GM12878 (cell line): ENCODE measurements at regions not wholly inside any gene's neighbourhood (a gene's known extent, or its start where the extent isn't known, plus 50 kb on each side); places are given as distances from the start of the nearest gene placed in this dataset.

Experiments
- CBFB ChIP-seq: IDR thresholded peaks from 2 replicates; pipeline ENCODE4 v1.6.1; 2016; ENCODE audit warnings: antibody characterized with exemption, low read depth
- FOXK2 ChIP-seq: fragments of 450-650 bp; IDR thresholded peaks from 2 replicates; pipeline ENCODE4 v1.6.1; 2017; ENCODE audit warnings: mild to moderate bottlenecking, moderate library complexity
- FOXM1 ChIP-seq: IDR thresholded peaks from 2 replicates; pipeline ENCODE4 v1.6.1; 2012; ENCODE audit warnings: low read depth, mild to moderate bottlenecking, inconsistent platforms, low read length, moderate library complexity
- NBN ChIP-seq: fragments of 450-650 bp; IDR thresholded peaks from 2 replicates; pipeline ENCODE4 v1.6.1; 2016
- ZNF274 ChIP-seq: IDR thresholded peaks from one replicate; pipeline ENCODE4 v1.8.0; 2011; ENCODE audit not compliant: insufficient read length, insufficient read depth
- TF ChIP-seq, protein P1 (sequence below): IDR thresholded peaks from 2 replicates; pipeline ENCODE4 v1.6.1; 2012; ENCODE audit warnings: mild to moderate bottlenecking, low read depth, low read length
- TF ChIP-seq, protein P2 (sequence below): fragments of 450-650 bp; IDR thresholded peaks from 2 replicates; pipeline ENCODE4 v1.6.1; 2017; ENCODE audit warnings: antibody characterized with exemption, mild to moderate bottlenecking, moderate library complexity
- TF ChIP-seq, protein P3 (sequence below), 3 experiments: IDR thresholded peaks in 2 of 3; conservative IDR thresholded peaks in 1 of 3; 2 replicates each; pipeline ENCODE4 v1.5.1; 2011; ENCODE audit warnings: low read depth in 3 of 3, low read length in 3 of 3, mild to moderate bottlenecking in 3 of 3, control low read depth in 2 of 3, moderate library complexity in 2 of 3, inconsistent platforms in 1 of 3, mixed read lengths in 1 of 3; ENCODE audit not compliant: control insufficient read depth in 2 of 3, insufficient read depth in 1 of 3; ENCODE audit errors: extremely low read depth in 1 of 3
- TF ChIP-seq, protein P4 (sequence below): IDR thresholded peaks from 2 replicates; pipeline ENCODE4 v1.6.1; 2011; ENCODE audit warnings: low read depth, mild to moderate bottlenecking, low read length, moderate library complexity, borderline replicate concordance; ENCODE audit errors: extremely low read depth
- TF ChIP-seq, protein P5 (sequence below): fragments of 450-650 bp; IDR thresholded peaks from 2 replicates; pipeline ENCODE4 v1.6.1; 2018; ENCODE audit warnings: mild to moderate bottlenecking, low read depth, moderate library complexity; ENCODE audit not compliant: partially characterized antibody

DNA sequence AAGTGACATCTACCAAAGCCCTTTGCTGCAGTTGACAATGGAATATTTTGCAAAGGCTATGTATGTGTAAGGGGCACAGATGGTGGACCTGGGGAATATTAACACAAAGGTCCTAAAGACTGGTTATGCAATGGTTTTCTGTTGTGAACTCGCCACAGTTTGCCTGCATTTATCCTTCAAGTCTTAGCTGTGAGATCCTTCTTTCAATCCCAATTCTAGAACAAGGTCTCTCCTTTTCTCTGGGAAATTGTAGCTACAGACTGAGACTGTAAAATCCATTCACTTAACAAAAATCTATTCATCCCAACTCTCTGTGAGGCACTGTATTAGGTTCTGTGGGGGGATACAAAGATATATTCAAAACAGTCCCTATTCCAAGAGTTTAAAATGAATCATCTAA lies 250.4 kb downstream of the GPM6A start:
- TF ChIP-seq FOXM1 (no peak), NBN (no peak), CBFB (no peak), ZNF274 (no peak), FOXK2 (no peak)
- TF ChIP-seq, protein P1, sequence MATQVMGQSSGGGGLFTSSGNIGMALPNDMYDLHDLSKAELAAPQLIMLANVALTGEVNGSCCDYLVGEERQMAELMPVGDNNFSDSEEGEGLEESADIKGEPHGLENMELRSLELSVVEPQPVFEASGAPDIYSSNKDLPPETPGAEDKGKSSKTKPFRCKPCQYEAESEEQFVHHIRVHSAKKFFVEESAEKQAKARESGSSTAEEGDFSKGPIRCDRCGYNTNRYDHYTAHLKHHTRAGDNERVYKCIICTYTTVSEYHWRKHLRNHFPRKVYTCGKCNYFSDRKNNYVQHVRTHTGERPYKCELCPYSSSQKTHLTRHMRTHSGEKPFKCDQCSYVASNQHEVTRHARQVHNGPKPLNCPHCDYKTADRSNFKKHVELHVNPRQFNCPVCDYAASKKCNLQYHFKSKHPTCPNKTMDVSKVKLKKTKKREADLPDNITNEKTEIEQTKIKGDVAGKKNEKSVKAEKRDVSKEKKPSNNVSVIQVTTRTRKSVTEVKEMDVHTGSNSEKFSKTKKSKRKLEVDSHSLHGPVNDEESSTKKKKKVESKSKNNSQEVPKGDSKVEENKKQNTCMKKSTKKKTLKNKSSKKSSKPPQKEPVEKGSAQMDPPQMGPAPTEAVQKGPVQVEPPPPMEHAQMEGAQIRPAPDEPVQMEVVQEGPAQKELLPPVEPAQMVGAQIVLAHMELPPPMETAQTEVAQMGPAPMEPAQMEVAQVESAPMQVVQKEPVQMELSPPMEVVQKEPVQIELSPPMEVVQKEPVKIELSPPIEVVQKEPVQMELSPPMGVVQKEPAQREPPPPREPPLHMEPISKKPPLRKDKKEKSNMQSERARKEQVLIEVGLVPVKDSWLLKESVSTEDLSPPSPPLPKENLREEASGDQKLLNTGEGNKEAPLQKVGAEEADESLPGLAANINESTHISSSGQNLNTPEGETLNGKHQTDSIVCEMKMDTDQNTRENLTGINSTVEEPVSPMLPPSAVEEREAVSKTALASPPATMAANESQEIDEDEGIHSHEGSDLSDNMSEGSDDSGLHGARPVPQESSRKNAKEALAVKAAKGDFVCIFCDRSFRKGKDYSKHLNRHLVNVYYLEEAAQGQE = no peak
- TF ChIP-seq, protein P2, sequence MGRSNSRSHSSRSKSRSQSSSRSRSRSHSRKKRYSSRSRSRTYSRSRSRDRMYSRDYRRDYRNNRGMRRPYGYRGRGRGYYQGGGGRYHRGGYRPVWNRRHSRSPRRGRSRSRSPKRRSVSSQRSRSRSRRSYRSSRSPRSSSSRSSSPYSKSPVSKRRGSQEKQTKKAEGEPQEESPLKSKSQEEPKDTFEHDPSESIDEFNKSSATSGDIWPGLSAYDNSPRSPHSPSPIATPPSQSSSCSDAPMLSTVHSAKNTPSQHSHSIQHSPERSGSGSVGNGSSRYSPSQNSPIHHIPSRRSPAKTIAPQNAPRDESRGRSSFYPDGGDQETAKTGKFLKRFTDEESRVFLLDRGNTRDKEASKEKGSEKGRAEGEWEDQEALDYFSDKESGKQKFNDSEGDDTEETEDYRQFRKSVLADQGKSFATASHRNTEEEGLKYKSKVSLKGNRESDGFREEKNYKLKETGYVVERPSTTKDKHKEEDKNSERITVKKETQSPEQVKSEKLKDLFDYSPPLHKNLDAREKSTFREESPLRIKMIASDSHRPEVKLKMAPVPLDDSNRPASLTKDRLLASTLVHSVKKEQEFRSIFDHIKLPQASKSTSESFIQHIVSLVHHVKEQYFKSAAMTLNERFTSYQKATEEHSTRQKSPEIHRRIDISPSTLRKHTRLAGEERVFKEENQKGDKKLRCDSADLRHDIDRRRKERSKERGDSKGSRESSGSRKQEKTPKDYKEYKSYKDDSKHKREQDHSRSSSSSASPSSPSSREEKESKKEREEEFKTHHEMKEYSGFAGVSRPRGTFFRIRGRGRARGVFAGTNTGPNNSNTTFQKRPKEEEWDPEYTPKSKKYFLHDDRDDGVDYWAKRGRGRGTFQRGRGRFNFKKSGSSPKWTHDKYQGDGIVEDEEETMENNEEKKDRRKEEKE = no peak
- TF ChIP-seq, protein P3, sequence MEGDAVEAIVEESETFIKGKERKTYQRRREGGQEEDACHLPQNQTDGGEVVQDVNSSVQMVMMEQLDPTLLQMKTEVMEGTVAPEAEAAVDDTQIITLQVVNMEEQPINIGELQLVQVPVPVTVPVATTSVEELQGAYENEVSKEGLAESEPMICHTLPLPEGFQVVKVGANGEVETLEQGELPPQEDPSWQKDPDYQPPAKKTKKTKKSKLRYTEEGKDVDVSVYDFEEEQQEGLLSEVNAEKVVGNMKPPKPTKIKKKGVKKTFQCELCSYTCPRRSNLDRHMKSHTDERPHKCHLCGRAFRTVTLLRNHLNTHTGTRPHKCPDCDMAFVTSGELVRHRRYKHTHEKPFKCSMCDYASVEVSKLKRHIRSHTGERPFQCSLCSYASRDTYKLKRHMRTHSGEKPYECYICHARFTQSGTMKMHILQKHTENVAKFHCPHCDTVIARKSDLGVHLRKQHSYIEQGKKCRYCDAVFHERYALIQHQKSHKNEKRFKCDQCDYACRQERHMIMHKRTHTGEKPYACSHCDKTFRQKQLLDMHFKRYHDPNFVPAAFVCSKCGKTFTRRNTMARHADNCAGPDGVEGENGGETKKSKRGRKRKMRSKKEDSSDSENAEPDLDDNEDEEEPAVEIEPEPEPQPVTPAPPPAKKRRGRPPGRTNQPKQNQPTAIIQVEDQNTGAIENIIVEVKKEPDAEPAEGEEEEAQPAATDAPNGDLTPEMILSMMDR (IDR thresholded peaks at IDR 0.05 in 2 of 3, conservative IDR thresholded peaks at IDR 0.05 in 1 of 3; ENCODE audit: control insufficient read depth in 2 of 3, extremely low read depth in 1 of 3, insufficient read depth in 1 of 3, low read depth in 3 of 3, low read length in 3 of 3) = no peak
- TF ChIP-seq, protein P4, sequence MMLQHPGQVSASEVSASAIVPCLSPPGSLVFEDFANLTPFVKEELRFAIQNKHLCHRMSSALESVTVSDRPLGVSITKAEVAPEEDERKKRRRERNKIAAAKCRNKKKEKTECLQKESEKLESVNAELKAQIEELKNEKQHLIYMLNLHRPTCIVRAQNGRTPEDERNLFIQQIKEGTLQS = no peak
- TF ChIP-seq, protein P5, sequence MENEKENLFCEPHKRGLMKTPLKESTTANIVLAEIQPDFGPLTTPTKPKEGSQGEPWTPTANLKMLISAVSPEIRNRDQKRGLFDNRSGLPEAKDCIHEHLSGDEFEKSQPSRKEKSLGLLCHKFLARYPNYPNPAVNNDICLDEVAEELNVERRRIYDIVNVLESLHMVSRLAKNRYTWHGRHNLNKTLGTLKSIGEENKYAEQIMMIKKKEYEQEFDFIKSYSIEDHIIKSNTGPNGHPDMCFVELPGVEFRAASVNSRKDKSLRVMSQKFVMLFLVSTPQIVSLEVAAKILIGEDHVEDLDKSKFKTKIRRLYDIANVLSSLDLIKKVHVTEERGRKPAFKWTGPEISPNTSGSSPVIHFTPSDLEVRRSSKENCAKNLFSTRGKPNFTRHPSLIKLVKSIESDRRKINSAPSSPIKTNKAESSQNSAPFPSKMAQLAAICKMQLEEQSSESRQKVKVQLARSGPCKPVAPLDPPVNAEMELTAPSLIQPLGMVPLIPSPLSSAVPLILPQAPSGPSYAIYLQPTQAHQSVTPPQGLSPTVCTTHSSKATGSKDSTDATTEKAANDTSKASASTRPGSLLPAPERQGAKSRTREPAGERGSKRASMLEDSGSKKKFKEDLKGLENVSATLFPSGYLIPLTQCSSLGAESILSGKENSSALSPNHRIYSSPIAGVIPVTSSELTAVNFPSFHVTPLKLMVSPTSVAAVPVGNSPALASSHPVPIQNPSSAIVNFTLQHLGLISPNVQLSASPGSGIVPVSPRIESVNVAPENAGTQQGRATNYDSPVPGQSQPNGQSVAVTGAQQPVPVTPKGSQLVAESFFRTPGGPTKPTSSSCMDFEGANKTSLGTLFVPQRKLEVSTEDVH = no peak
